SK-N-SH (cell line): ENCODE measurements at regions not wholly inside any gene's neighbourhood (a gene's known extent, or its start where the extent isn't known, plus 50 kb on each side); places are given as distances from the start of the nearest gene placed in this dataset.

ENCODE experiments used
- CTCF ChIA-PET: fragments of 300-600, 350-600 bp; formaldehyde crosslinking; extraction: SDS; loops from one replicate; lab custom pipeline; 2021; lab: Yijun Ruan, JAX
- POLR2A ChIA-PET: fragments of 350-600 bp; sonication (Branson Sonifier 250); formaldehyde crosslinking; extraction: SDS; loops from one replicate; lab custom pipeline; 2020; ENCODE audit warnings: antibody characterized with exemption, inconsistent platforms; lab: Yijun Ruan, JAX
- DNase-seq: peaks from one replicate; pipeline ENCODE4 v3.0.0; 2012
- H2AFZ ChIP-seq: fragments of 200-600 bp; sonication (generic); 2 replicates; pipeline ENCODE4 v1.8.1; 2016; ENCODE audit warnings: antibody characterized with exemption, mild to moderate bottlenecking, low read depth
- H3F3A ChIP-seq: fragments of 200-600 bp; sonication (generic); replicated peaks from 2 replicates; pipeline ENCODE3; 2016; ENCODE audit warnings: antibody characterized with exemption, mild to moderate bottlenecking; ENCODE audit not compliant: insufficient read depth
- H3K27ac ChIP-seq, 2 experiments: fragments of 200-500 bp in 1 of 2; fragments of 200-600 bp in 1 of 2; sonication (Bioruptor generic) in 1 of 2; sonication (generic), shearing (Covaris generic) in 1 of 2; 2 replicates each; pipeline versions ENCODE4 v1.5.1 to v1.6.1; 2014 to 2016; ENCODE audit warnings: low read depth in 2 of 2, inconsistent platforms in 1 of 2, low read length in 1 of 2, mild to moderate bottlenecking in 1 of 2, mixed read lengths in 1 of 2
- H3K27me3 ChIP-seq: fragments of 200-600 bp; sonication (generic), shearing (Covaris generic); 2 replicates; pipeline ENCODE4 v1.6.1; 2016; ENCODE audit warnings: mixed run types; ENCODE audit not compliant: insufficient read depth
- H3K36me3 ChIP-seq, 2 experiments: fragments of 200-500 bp in 1 of 2; fragments of 200-600 bp in 1 of 2; sonication (Bioruptor generic) in 1 of 2; sonication (generic) in 1 of 2; replicated peaks in 1 of 2; 2 replicates each; pipeline versions ENCODE3 to v1.5.1; 2014 to 2016; ENCODE audit warnings: low read length in 1 of 2, mild to moderate bottlenecking in 1 of 2; ENCODE audit not compliant: insufficient read depth in 2 of 2, control insufficient read depth in 1 of 2
- H3K4me1 ChIP-seq, 2 experiments: fragments of 200-500 bp in 1 of 2; fragments of 200-600 bp in 1 of 2; sonication (Bioruptor generic) in 1 of 2; sonication (generic), shearing (Covaris generic) in 1 of 2; 2 replicates each; pipeline versions ENCODE4 v1.5.1 to v1.6.1; 2014 to 2016; ENCODE audit warnings: low read depth in 1 of 2, low read length in 1 of 2, mixed run types in 1 of 2; ENCODE audit not compliant: insufficient read depth in 2 of 2, control insufficient read depth in 1 of 2
- H3K4me2 ChIP-seq: fragments of 200-600 bp; sonication (generic), shearing (Covaris generic); 2 replicates; pipeline ENCODE4 v1.6.1; 2017; ENCODE audit warnings: mixed run types
- H3K4me3 ChIP-seq, 2 experiments: fragments of 200-500 bp in 1 of 2; fragments of 200-600 bp in 1 of 2; sonication (Bioruptor generic) in 1 of 2; sonication (generic), shearing (Covaris generic) in 1 of 2; 2 replicates each; pipeline versions ENCODE4 v1.5.1 to v1.8.1; 2014 to 2016; ENCODE audit warnings: low read depth in 2 of 2, inconsistent platforms in 1 of 2, low read length in 1 of 2, mild to moderate bottlenecking in 1 of 2, mixed read lengths in 1 of 2, moderate library complexity in 1 of 2
- H3K79me2 ChIP-seq: fragments of 200-600 bp; sonication (generic); 2 replicates; pipeline ENCODE4 v1.8.1; 2017; ENCODE audit warnings: mild to moderate bottlenecking; ENCODE audit not compliant: insufficient read depth
- H3K9ac ChIP-seq: fragments of 200-600 bp; sonication (generic); 2 replicates; pipeline ENCODE4 v1.6.1; 2017; ENCODE audit warnings: mixed run types
- H3K9me2 ChIP-seq: fragments of 200-600 bp; sonication (generic); 2 replicates; pipeline ENCODE4 v1.6.1; 2017; ENCODE audit warnings: mixed run types
- H3K9me3 ChIP-seq: fragments of 200-600 bp; sonication (generic); 2 replicates; pipeline ENCODE4 v1.6.1; 2017; ENCODE audit warnings: mixed run types, mild to moderate bottlenecking, moderate library complexity
- H4K20me1 ChIP-seq: fragments of 200-600 bp; sonication (generic); 2 replicates; pipeline ENCODE4 v1.6.1; 2017; ENCODE audit warnings: mild to moderate bottlenecking, mixed run types; ENCODE audit not compliant: insufficient read depth
- ELF1 ChIP-seq: IDR thresholded peaks from 2 replicates; pipeline ENCODE4 v1.4.0; 2012
- EZH2phosphoT487 ChIP-seq: fragments of 200-600 bp; sonication (generic); IDR thresholded peaks from 2 replicates; pipeline ENCODE4 v1.6.1; 2017; ENCODE audit warnings: low read depth, mixed run types, mild to moderate bottlenecking, antibody characterized with exemption, moderate library complexity, borderline replicate concordance
- FOSL2 ChIP-seq: IDR thresholded peaks from 2 replicates; pipeline ENCODE4 v1.4.0; 2012; ENCODE audit warnings: low read depth, mild to moderate bottlenecking, moderate library complexity, borderline replicate concordance
- FOXJ3 ChIP-seq: sonication (generic); formaldehyde crosslinking; IDR thresholded peaks from 2 replicates; pipeline ENCODE4 v1.5.1; 2020; ENCODE audit warnings: mild to moderate bottlenecking, missing genetic modification reagents
- FOXM1 ChIP-seq: IDR thresholded peaks from 2 replicates; pipeline ENCODE4 v1.4.0; 2012; ENCODE audit warnings: low read depth, mild to moderate bottlenecking
- GABPA ChIP-seq: IDR thresholded peaks from 2 replicates; pipeline ENCODE4 v1.4.0; 2012; ENCODE audit warnings: low read depth, mild to moderate bottlenecking
- MEF2A ChIP-seq: IDR thresholded peaks from 2 replicates; pipeline ENCODE4 v1.4.0; 2012; ENCODE audit warnings: low read depth, borderline replicate concordance
- NRF1 ChIP-seq: IDR thresholded peaks from 2 replicates; pipeline ENCODE4 v1.6.1; 2012; ENCODE audit warnings: low read depth, mild to moderate bottlenecking, low read length
- POLR2AphosphoS5 ChIP-seq: IDR thresholded peaks from 2 replicates; pipeline ENCODE4 v1.6.1; 2012; ENCODE audit warnings: low read depth, low read length
- RCOR1 ChIP-seq: fragments of 150-350 bp; IDR thresholded peaks from 2 replicates; pipeline ENCODE4 v1.6.1; 2017; ENCODE audit warnings: antibody characterized with exemption, low read length
- RXRA ChIP-seq: IDR thresholded peaks from 2 replicates; pipeline ENCODE4 v1.4.0; 2012; ENCODE audit warnings: low read depth, mild to moderate bottlenecking, borderline replicate concordance
- SIN3A ChIP-seq: IDR thresholded peaks from 2 replicates; pipeline ENCODE4 v1.6.1; 2012; ENCODE audit warnings: low read depth, mild to moderate bottlenecking, low read length, moderate library complexity, borderline replicate concordance
- YY1 ChIP-seq: IDR thresholded peaks from 2 replicates; pipeline ENCODE4 v1.4.0; 2012; ENCODE audit warnings: low read depth, mild to moderate bottlenecking
- WGBS: methylation state at CpG from one replicate; pipeline ENCODE4 v1.1.6; 2017; ENCODE audit warnings: low lambda C conversion rate; 5-methylcytosine and 5-hydroxymethylcytosine counted together
- TF ChIP-seq, protein P1 (sequence below): IDR thresholded peaks from 2 replicates; pipeline ENCODE4 v1.6.1; 2012; ENCODE audit warnings: mild to moderate bottlenecking, low read depth, low read length, moderate library complexity
- TF ChIP-seq, protein P2 (sequence below): IDR thresholded peaks from 2 replicates; pipeline ENCODE4 v1.4.0; 2012; ENCODE audit warnings: low read depth
- TF ChIP-seq, protein P3 (sequence below): IDR thresholded peaks from 2 replicates; pipeline ENCODE4; 2012
- TF ChIP-seq, protein P4 (sequence below): IDR thresholded peaks from 2 replicates; pipeline ENCODE4 v1.4.0; 2012; ENCODE audit warnings: low read depth, borderline replicate concordance

DNA sequence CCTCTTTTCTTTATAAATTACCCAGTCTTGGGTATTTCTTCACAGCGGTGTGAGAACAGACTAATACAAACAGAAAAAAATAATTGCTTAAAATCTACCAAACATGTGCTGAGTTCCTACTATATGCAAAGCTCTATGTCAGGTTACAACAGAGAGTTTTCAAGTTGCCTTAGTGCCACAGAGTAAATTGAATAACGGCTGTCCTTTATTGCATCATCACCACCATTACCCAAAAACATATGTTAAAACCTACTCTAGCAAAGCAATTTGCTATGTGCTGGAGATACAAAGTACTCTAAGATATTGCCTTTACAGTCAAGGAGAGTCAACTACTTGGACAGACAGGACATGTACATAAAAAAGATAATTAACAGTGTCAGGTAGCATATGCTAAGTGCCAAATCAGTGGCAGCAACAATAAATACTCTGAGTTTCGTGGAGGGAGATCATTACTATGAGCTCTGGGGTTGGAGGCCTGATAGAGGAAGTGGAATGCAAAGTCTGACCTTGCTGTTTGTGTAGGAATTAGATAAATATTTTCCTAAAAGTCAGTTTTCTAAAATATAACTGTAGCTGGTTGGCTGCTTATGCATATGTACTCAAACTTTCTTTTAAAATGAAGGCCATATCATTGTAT is 1058.7 kb upstream of the WWC1 start:
- no peaks in the 10 kb centered on the region for H3K79me2 ChIP-seq
- 35% methylated on average over 3 of the region's 3 CpGs for whole genome bisulfite sequencing
- H4K20me1 ChIP-seq, result no peaks in the 10 kb centered on the region
- no peak overlapping the region for H3K4me2 ChIP-seq
- H3K27ac ChIP-seq, result peak overlapping the region in 1 of 2 experiments; percentile 49; a peak in 1 of 4 replicates
- H3K9ac ChIP-seq, result no peak overlapping the region
- no peak for TF ChIP-seq POLR2AphosphoS5
- no peak for TF ChIP-seq FOXJ3 (CRISPR knock-in tag)
- no peak for TF ChIP-seq MEF2A
- no peak for TF ChIP-seq RCOR1
- TF ChIP-seq FOSL2, result no peak
- TF ChIP-seq, protein P1, sequence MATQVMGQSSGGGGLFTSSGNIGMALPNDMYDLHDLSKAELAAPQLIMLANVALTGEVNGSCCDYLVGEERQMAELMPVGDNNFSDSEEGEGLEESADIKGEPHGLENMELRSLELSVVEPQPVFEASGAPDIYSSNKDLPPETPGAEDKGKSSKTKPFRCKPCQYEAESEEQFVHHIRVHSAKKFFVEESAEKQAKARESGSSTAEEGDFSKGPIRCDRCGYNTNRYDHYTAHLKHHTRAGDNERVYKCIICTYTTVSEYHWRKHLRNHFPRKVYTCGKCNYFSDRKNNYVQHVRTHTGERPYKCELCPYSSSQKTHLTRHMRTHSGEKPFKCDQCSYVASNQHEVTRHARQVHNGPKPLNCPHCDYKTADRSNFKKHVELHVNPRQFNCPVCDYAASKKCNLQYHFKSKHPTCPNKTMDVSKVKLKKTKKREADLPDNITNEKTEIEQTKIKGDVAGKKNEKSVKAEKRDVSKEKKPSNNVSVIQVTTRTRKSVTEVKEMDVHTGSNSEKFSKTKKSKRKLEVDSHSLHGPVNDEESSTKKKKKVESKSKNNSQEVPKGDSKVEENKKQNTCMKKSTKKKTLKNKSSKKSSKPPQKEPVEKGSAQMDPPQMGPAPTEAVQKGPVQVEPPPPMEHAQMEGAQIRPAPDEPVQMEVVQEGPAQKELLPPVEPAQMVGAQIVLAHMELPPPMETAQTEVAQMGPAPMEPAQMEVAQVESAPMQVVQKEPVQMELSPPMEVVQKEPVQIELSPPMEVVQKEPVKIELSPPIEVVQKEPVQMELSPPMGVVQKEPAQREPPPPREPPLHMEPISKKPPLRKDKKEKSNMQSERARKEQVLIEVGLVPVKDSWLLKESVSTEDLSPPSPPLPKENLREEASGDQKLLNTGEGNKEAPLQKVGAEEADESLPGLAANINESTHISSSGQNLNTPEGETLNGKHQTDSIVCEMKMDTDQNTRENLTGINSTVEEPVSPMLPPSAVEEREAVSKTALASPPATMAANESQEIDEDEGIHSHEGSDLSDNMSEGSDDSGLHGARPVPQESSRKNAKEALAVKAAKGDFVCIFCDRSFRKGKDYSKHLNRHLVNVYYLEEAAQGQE, result no peak
- TF ChIP-seq, protein P2, sequence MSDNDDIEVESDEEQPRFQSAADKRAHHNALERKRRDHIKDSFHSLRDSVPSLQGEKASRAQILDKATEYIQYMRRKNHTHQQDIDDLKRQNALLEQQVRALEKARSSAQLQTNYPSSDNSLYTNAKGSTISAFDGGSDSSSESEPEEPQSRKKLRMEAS, result no peak
- no peak for TF ChIP-seq NRF1
- TF ChIP-seq EZH2phosphoT487, result no peak
- H3K36me3 ChIP-seq, result no peaks in the 10 kb centered on the region
- no peak overlapping the region for H3K4me3 ChIP-seq
- peaks cover 0 to 10% of the 10 kb centered on the region in 2 experiments; a peak in 2 of 4 replicates for H3K4me1 ChIP-seq
- no peaks in the 10 kb centered on the region for H3K9me3 ChIP-seq
- no peaks in the 10 kb centered on the region for H3K9me2 ChIP-seq
- ChIA-PET POLR2A (no interaction called here), CTCF (no interaction called here)
- H3K27me3 ChIP-seq, result no peaks in the 10 kb centered on the region
- DNase-seq, result no peak
- H2AFZ ChIP-seq, result no peak overlapping the region
- peaks cover 12% of the 10 kb centered on the region for H3F3A ChIP-seq

DNA sequence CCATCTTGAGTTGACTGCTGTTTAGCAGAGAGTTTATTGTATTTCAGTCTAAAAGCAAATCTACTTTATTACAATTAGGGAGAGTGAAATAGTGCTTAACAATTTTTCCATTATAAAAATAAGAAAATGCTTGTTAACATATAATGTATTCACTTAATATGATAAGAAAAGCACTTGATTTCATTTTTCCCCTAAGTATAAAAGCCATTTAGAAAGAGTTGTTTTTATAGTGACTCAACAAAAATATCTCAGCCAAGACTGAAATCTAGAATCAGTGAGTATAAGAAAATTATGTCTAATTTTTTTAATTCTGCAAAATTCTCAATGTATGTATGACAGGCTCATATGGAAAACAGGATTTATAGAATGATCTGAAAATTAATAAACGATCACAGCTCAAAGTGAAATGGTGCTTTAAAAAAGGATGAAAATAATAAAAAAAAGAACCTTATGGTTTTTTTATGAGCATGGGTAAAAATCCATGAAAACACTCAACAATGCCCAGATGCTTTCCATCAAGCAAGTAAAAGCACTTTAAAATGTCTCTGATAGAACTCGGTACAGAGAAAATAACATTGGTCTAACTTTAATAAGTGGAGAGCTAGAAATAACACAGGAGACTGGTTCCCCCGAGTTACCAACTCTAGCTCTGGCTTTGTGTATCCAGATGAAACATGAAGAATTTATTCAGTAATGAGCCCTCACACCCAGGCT is 1057.8 kb upstream of the WWC1 start:
- H3K9ac ChIP-seq, result no peak overlapping the region
- no peaks in the 10 kb centered on the region for H4K20me1 ChIP-seq
- peaks cover 12% of the 10 kb centered on the region for H3F3A ChIP-seq
- H3K36me3 ChIP-seq, result no peaks in the 10 kb centered on the region
- WGBS, result 17% methylated on average over 3 of the region's 3 CpGs
- H3K79me2 ChIP-seq, result no peaks in the 10 kb centered on the region
- CTCF ChIA-PET, result no interaction called here
- H3K27ac ChIP-seq, result peak overlapping the region in 1 of 2 experiments; percentile 49; a peak in 3 of 4 replicates
- no peaks in the 10 kb centered on the region for H3K27me3 ChIP-seq
- H3K4me2 ChIP-seq, result peak overlapping the region; percentile 6; the same call in 1 of the 2 replicates
- no peaks in the 10 kb centered on the region for H3K9me3 ChIP-seq
- TF ChIP-seq, protein P3, sequence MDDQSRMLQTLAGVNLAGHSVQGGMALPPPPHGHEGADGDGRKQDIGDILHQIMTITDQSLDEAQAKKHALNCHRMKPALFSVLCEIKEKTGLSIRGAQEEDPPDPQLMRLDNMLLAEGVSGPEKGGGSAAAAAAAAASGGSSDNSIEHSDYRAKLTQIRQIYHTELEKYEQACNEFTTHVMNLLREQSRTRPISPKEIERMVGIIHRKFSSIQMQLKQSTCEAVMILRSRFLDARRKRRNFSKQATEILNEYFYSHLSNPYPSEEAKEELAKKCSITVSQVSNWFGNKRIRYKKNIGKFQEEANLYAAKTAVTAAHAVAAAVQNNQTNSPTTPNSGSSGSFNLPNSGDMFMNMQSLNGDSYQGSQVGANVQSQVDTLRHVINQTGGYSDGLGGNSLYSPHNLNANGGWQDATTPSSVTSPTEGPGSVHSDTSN, result no peak
- TF ChIP-seq, protein P4, sequence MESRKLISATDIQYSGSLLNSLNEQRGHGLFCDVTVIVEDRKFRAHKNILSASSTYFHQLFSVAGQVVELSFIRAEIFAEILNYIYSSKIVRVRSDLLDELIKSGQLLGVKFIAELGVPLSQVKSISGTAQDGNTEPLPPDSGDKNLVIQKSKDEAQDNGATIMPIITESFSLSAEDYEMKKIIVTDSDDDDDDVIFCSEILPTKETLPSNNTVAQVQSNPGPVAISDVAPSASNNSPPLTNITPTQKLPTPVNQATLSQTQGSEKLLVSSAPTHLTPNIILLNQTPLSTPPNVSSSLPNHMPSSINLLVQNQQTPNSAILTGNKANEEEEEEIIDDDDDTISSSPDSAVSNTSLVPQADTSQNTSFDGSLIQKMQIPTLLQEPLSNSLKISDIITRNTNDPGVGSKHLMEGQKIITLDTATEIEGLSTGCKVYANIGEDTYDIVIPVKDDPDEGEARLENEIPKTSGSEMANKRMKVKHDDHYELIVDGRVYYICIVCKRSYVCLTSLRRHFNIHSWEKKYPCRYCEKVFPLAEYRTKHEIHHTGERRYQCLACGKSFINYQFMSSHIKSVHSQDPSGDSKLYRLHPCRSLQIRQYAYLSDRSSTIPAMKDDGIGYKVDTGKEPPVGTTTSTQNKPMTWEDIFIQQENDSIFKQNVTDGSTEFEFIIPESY, result no peak
- no peak for TF ChIP-seq FOXM1
- no peak for TF ChIP-seq RXRA
- TF ChIP-seq SIN3A, result no peak
- TF ChIP-seq YY1, result no peak
- no peak for TF ChIP-seq ELF1
- TF ChIP-seq GABPA, result no peak
- TF ChIP-seq, all 33 proteins: peak for 0
- POLR2A ChIA-PET, result no interaction called here
- H3K4me1 ChIP-seq, result peaks cover 0 to 10% of the 10 kb centered on the region in 2 experiments; a peak in 2 of 4 replicates
- H3K9me2 ChIP-seq, result no peaks in the 10 kb centered on the region
- no peak for DNase-seq
- peak overlapping the region; percentile 21; the same call in 1 of the 2 replicates for H2AFZ ChIP-seq
- no peak overlapping the region for H3K4me3 ChIP-seq
